Esophagus muscularis mucosa (tissue), 4 donors: ENCODE measurements at regions not wholly inside any gene's neighbourhood (a gene's known extent, or its start where the extent isn't known, plus 50 kb on each side); places are given as distances from the start of the nearest gene placed in this dataset.

Source experiments
- DNase-seq: peaks from one replicate; pipeline ENCODE4 v3.0.0-alpha.2; 2017; ENCODE audit errors: extremely low spot score
- H3K27ac ChIP-seq, 4 donors: fragments of 200-600 bp; sonication (generic); replicated peaks in 1 of 4; 1 replicate in 3 of 4; 2 replicates in 1 of 4; pipeline ENCODE4 v1.5.1; 2016 to 2019; ENCODE audit warnings: mild to moderate bottlenecking in 1 of 4
- H3K27me3 ChIP-seq, 4 donors: fragments of 200-600 bp; sonication (generic); one replicate each; pipeline versions ENCODE4 v1.5.1 to v1.6.0; 2016 to 2019
- H3K36me3 ChIP-seq, 4 donors: fragments of 200-600 bp; sonication (generic); one replicate each; pipeline ENCODE4 v1.5.1; 2016 to 2019
- H3K4me1 ChIP-seq, 4 donors: fragments of 200-600 bp; sonication (generic); one replicate each; pipeline ENCODE4 v1.5.1; 2016 to 2019
- H3K4me3 ChIP-seq, 4 donors: fragments of 200-600 bp; sonication (generic); 1 replicate in 2 of 4; 2 replicates in 2 of 4; pipeline ENCODE4 v1.5.1; 2016 to 2019; ENCODE audit warnings: mild to moderate bottlenecking in 4 of 4, moderate library complexity in 1 of 4
- H3K9me3 ChIP-seq, 4 donors: fragments of 200-600 bp; sonication (generic); 1 replicate in 3 of 4; 2 replicates in 1 of 4; pipeline ENCODE4 v1.5.1; 2016 to 2019
- CTCF ChIP-seq, 3 experiments: fragments of 200-600 bp in 2 of 3; fragments of 450-650 bp in 1 of 3; sonication (generic) in 2 of 3; IDR thresholded peaks; one replicate each; pipeline ENCODE4 v1.5.1; 2017 to 2019; ENCODE audit warnings: antibody characterized with exemption in 3 of 3, mild to moderate bottlenecking in 2 of 3, moderate library complexity in 1 of 3
- EP300 ChIP-seq: sonication (generic); formaldehyde crosslinking; IDR thresholded peaks from one replicate; pipeline ENCODE4 v1.6.1; 2017; ENCODE audit warnings: antibody characterized with exemption
- POLR2A ChIP-seq: fragments of 450-650 bp; IDR thresholded peaks from one replicate; pipeline ENCODE4 v1.6.1; 2017; ENCODE audit warnings: antibody characterized with exemption, moderate library complexity, mild to moderate bottlenecking, low read depth
- POLR2AphosphoS5 ChIP-seq, 2 donors: sonication (generic); formaldehyde crosslinking; IDR thresholded peaks; one replicate each; pipeline ENCODE4 v1.6.1; 2017; ENCODE audit warnings: antibody characterized with exemption in 2 of 2
- WGBS: methylation state at CpG from one replicate; pipeline ENCODE4 v1.1.5; 2018; 5-methylcytosine and 5-hydroxymethylcytosine counted together
- intact Hi-C: fragments of 100-400 bp; cut with DNase I; formaldehyde crosslinking; loops from one replicate; pipeline ENCODE4 v1.15.1; 2023

- no peak for TF ChIP-seq POLR2A
- no peak for TF ChIP-seq EP300
- no peak for TF ChIP-seq POLR2AphosphoS5 (IDR thresholded peaks at IDR 0.05)
- TF ChIP-seq CTCF (IDR thresholded peaks at IDR 0.05), result no peak
- Histone ChIP-seq H3K9me3 (no peaks in the 10 kb centered on the region), H3K4me1 (no peaks in the 10 kb centered on the region), H3K36me3 (no peaks in the 10 kb centered on the region), H3K27me3 (no peaks in the 10 kb centered on the region), H3K27ac (no peak overlapping the region), H3K4me3 (no peak overlapping the region)
- intact Hi-C loops, result no loop called here
- WGBS, result 67% methylated on average over 2 of the region's 2 CpGs
- no peak for DNase-seq
Observed at GRCh38 chr9:79371301-79371700, 200.5 kb upstream of the TLE4 start.

GRCh38 chr9:79371948-79372555 is 199.7 kb upstream of the TLE4 start:
- H3K4me1 ChIP-seq, result no peaks in the 10 kb centered on the region
- 83% methylated on average over 1 of the region's 1 CpG for WGBS
- no peak overlapping the region for H3K27ac ChIP-seq
- H3K27me3 ChIP-seq, result no peaks in the 10 kb centered on the region
- DNase-seq, result no peak
- intact Hi-C loops, result no loop called here
- no peak overlapping the region for H3K4me3 ChIP-seq
- no peaks in the 10 kb centered on the region for H3K9me3 ChIP-seq
- TF ChIP-seq POLR2AphosphoS5 (IDR thresholded peaks at IDR 0.05) (no peak), EP300 (no peak), CTCF (IDR thresholded peaks at IDR 0.05) (no peak), POLR2A (no peak)
- no peaks in the 10 kb centered on the region for H3K36me3 ChIP-seq

GRCh38 chr9:79377339-79377855 is 194.4 kb upstream of the TLE4 start:
- no peaks in the 10 kb centered on the region for H3K27me3 ChIP-seq
- no peaks in the 10 kb centered on the region for H3K4me1 ChIP-seq
- intact Hi-C loops, result no loop called here
- no peak overlapping the region for H3K4me3 ChIP-seq
- 89% methylated on average over 5 of the region's 5 CpGs for WGBS
- peaks cover 0 to 12% (median 4%) of the 10 kb centered on the region in 4 donors for H3K9me3 ChIP-seq
- no peak for DNase-seq
- H3K27ac ChIP-seq, result no peak overlapping the region
- TF ChIP-seq POLR2AphosphoS5 (IDR thresholded peaks at IDR 0.05) (no peak), EP300 (no peak), POLR2A (no peak), CTCF (IDR thresholded peaks at IDR 0.05) (no peak)
- H3K36me3 ChIP-seq, result no peaks in the 10 kb centered on the region

GRCh38 chr9:79378107-79378506 is 193.7 kb upstream of the TLE4 start:
- no peaks in the 10 kb centered on the region for H3K36me3 ChIP-seq
- DNase-seq, result no peak
- WGBS, result 89% methylated on average over 2 of the region's 2 CpGs
- no peaks in the 10 kb centered on the region for H3K4me1 ChIP-seq
- H3K27ac ChIP-seq, result no peak overlapping the region
- no peak for TF ChIP-seq CTCF (IDR thresholded peaks at IDR 0.05)
- no peak for TF ChIP-seq POLR2AphosphoS5 (IDR thresholded peaks at IDR 0.05)
- no peak for TF ChIP-seq EP300
- no peak for TF ChIP-seq POLR2A
- no peak overlapping the region for H3K4me3 ChIP-seq
- intact Hi-C loops, result no loop called here
- H3K9me3 ChIP-seq, result peaks cover 0 to 12% (median 4%) of the 10 kb centered on the region in 4 donors
- H3K27me3 ChIP-seq, result no peaks in the 10 kb centered on the region

GRCh38 chr9:79382044-79382443 is 189.7 kb upstream of the TLE4 start:
- TF ChIP-seq EP300 (no peak), POLR2AphosphoS5 (IDR thresholded peaks at IDR 0.05) (no peak), CTCF (IDR thresholded peaks at IDR 0.05) (no peak), POLR2A (no peak)
- intact Hi-C loops, result no loop called here
- Histone ChIP-seq H3K27me3 (no peaks in the 10 kb centered on the region), H3K27ac (no peak overlapping the region), H3K9me3 (peaks cover 0 to 12% (median 4%) of the 10 kb centered on the region in 4 donors), H3K36me3 (no peaks in the 10 kb centered on the region), H3K4me1 (no peaks in the 10 kb centered on the region), H3K4me3 (no peak overlapping the region)
- DNase-seq, result no peak
